Endothelial cell of umbilical vein (primary cell): ENCODE measurements at regions not wholly inside any gene's neighbourhood (a gene's known extent, or its start where the extent isn't known, plus 50 kb on each side); places are given as distances from the start of the nearest gene placed in this dataset.

Experiments used
- EZH2 ChIP-seq: IDR thresholded peaks from 2 replicates; pipeline ENCODE4 v1.6.1; 2012; ENCODE audit warnings: borderline replicate concordance, low read depth, mild to moderate bottlenecking, moderate library complexity, low read length, inconsistent platforms; ENCODE audit not compliant: severe bottlenecking
- GATA2 ChIP-seq: IDR thresholded peaks from 2 replicates; pipeline ENCODE4 v1.7.0; 2011; ENCODE audit warnings: low read depth, mild to moderate bottlenecking, moderate library complexity, mixed read lengths, low read length; ENCODE audit not compliant: insufficient read length, insufficient read depth
- JUN ChIP-seq: IDR thresholded peaks from 2 replicates; pipeline ENCODE4 v1.6.1; 2011; ENCODE audit warnings: borderline replicate concordance, low read depth; ENCODE audit not compliant: insufficient read length, insufficient read depth
- POLR2A ChIP-seq: IDR thresholded peaks from 2 replicates; pipeline ENCODE4 v1.6.1; 2012; ENCODE audit warnings: low read depth, mild to moderate bottlenecking, control low read depth, low read length
- POLR2AphosphoS5 ChIP-seq: IDR thresholded peaks from 2 replicates; pipeline ENCODE4 v1.6.1; 2012; ENCODE audit warnings: low read depth, mild to moderate bottlenecking, control low read depth, low read length, moderate library complexity; ENCODE audit not compliant: insufficient read depth
- TF ChIP-seq, protein P1 (sequence below), 2 donors: IDR thresholded peaks; 1 replicate in 1 of 2; 2 replicates in 1 of 2; pipeline ENCODE4 v1.5.1; 2011; ENCODE audit warnings: low read length in 2 of 2, mild to moderate bottlenecking in 2 of 2, moderate library complexity in 2 of 2, control low read depth in 1 of 2, inconsistent platforms in 1 of 2, low read depth in 1 of 2; ENCODE audit not compliant: insufficient read depth in 1 of 2; ENCODE audit errors: extremely low read depth in 1 of 2
- TF ChIP-seq, protein P2 (sequence below): IDR thresholded peaks from 2 replicates; pipeline ENCODE4 v1.6.1; 2011; ENCODE audit not compliant: insufficient read depth, insufficient read length

DNA sequence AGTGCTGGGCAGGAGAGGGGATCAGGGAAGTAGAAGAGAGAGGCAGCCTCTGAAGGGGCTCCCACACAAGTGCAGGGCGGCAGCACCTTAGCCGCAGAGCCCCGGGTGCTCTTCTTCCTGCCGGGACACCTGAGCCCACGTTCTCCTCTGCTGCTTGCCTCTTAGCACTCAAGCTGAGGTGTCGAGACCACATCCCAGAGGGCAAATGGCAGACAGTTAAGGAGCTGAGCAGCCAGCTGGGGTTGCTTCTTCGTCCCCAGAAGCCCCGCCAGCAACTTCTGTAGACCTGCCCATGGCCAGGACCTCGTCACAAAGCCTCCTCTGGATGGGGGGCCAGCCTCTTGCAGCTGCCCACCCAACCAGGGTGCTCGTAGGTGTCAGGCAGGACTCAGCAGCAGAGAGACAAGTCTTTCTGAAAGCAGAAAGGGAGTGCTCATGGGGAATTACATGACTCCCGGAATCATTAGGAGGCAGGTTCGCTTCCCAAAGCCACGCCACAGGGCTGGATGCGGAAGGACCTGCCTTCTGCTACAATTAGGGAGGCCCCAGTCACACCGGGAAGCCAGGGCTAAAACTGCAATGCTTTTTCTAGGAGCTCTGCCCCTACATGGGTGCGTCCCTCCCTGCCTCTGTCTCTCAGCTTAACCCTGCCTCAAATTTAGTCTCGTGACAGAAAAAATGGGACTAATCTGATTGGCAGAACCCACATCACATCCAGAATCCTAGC lies 141.4 kb upstream of the RAB4A start:
- TF ChIP-seq, protein P1, sequence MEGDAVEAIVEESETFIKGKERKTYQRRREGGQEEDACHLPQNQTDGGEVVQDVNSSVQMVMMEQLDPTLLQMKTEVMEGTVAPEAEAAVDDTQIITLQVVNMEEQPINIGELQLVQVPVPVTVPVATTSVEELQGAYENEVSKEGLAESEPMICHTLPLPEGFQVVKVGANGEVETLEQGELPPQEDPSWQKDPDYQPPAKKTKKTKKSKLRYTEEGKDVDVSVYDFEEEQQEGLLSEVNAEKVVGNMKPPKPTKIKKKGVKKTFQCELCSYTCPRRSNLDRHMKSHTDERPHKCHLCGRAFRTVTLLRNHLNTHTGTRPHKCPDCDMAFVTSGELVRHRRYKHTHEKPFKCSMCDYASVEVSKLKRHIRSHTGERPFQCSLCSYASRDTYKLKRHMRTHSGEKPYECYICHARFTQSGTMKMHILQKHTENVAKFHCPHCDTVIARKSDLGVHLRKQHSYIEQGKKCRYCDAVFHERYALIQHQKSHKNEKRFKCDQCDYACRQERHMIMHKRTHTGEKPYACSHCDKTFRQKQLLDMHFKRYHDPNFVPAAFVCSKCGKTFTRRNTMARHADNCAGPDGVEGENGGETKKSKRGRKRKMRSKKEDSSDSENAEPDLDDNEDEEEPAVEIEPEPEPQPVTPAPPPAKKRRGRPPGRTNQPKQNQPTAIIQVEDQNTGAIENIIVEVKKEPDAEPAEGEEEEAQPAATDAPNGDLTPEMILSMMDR (IDR thresholded peaks at IDR 0.05; ENCODE audit: extremely low read depth in 1 of 2, insufficient read depth in 1 of 2, low read depth in 1 of 2, low read length in 2 of 2), result no peak
- no peak for TF ChIP-seq JUN
- no peak for TF ChIP-seq POLR2A
- no peak for TF ChIP-seq EZH2
- no peak for TF ChIP-seq POLR2AphosphoS5
- TF ChIP-seq GATA2, result no peak
- TF ChIP-seq, protein P2, sequence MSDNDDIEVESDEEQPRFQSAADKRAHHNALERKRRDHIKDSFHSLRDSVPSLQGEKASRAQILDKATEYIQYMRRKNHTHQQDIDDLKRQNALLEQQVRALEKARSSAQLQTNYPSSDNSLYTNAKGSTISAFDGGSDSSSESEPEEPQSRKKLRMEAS, result no peak
